H1 (cell line): ENCODE measurements at regions not wholly inside any gene's neighbourhood (a gene's known extent, or its start where the extent isn't known, plus 50 kb on each side); places are given as distances from the start of the nearest gene placed in this dataset.

Source experiments
- JUND ChIP-seq: IDR thresholded peaks from 2 replicates; pipeline ENCODE4 v1.6.1; 2011; ENCODE audit warnings: mild to moderate bottlenecking, improper control_type of control experiment, low read length
- SUZ12 ChIP-seq: fragments of 200-600 bp; sonication (generic); IDR thresholded peaks from 2 replicates; pipeline ENCODE4 v1.6.1; 2012; ENCODE audit warnings: mild to moderate bottlenecking, inconsistent platforms, low read length, moderate library complexity, mixed read lengths

DNA sequence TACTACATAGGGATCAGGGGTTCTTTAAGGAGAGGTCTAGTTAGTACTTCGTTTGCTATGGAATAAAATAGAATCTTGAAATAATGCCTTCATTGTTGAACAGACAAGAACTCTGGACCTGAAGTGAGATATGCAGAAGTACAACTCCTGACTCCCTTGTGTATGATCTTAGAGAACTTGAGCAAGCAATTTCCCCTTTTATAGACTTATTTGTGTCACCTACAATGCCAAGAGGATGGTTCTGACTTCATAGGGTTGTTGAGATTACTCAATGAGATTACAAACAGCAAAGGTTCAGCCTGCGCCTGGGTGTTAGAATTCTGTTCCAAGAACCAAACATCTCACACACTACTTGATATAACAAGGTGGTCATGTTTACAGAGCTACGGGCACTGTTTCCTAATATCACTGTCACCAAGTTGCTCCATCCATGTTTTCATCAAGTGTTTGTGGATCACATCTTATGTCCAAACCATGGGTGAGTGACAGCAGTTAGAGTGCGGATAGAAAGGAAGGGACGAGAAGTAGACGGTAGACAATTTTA is 76.7 kb upstream of the ADAMTS9 start (continued):
- TF ChIP-seq SUZ12 (no peak), JUND (no peak)
